MCF 10A (cell line): ENCODE measurements at regions not wholly inside any gene's neighbourhood (a gene's known extent, or its start where the extent isn't known, plus 50 kb on each side); places are given as distances from the start of the nearest gene placed in this dataset.

Experiments
- BruUV-seq: library from RNA; stranded (reverse); fragments of 400-500 nt; replicated peaks from 2 replicates; lab custom pipeline; 2021; lab: Mats Ljungman, UMichigan
- CTCF ChIA-PET: fragments of 300-600 bp; sonication (Branson Sonifier 250); formaldehyde crosslinking; extraction: SDS; loops from one replicate; lab custom pipeline; 2021; ENCODE audit warnings: antibody characterized with exemption, inconsistent platforms; lab: Yijun Ruan, JAX
- POLR2A ChIA-PET: fragments of 300-600, 350-650 bp; sonication (Branson Sonifier 250); formaldehyde crosslinking; extraction: SDS; loops from one replicate; lab custom pipeline; 2020; ENCODE audit warnings: antibody characterized with exemption, inconsistent platforms; lab: Yijun Ruan, JAX
- DNase-seq: peaks from one replicate; pipeline ENCODE4 v3.0.0-alpha.2; 2018; ENCODE audit not compliant: unreplicated experiment
- H3K27ac Mint-ChIP-seq: one replicate; pipeline ENCODE4 v1.8.0; 2022; ENCODE audit warnings: mild to moderate bottlenecking, low read depth, mixed read lengths; ENCODE audit not compliant: unreplicated experiment
- H3K27me3 Mint-ChIP-seq: one replicate; pipeline ENCODE4 v1.8.0; 2022; ENCODE audit warnings: mixed read lengths; ENCODE audit not compliant: insufficient read depth, unreplicated experiment
- H3K36me3 Mint-ChIP-seq: one replicate; pipeline ENCODE4 v1.8.0; 2022; ENCODE audit warnings: mild to moderate bottlenecking, moderate library complexity, mixed read lengths; ENCODE audit not compliant: insufficient read depth, unreplicated experiment
- H3K4me1 Mint-ChIP-seq: one replicate; pipeline ENCODE4 v1.8.0; 2022; ENCODE audit warnings: mixed read lengths; ENCODE audit not compliant: insufficient read depth, unreplicated experiment
- H3K4me3 Mint-ChIP-seq: one replicate; pipeline ENCODE4 v1.8.0; 2022; ENCODE audit warnings: mild to moderate bottlenecking, moderate library complexity, mixed read lengths; ENCODE audit not compliant: unreplicated experiment
- H3K9me3 Mint-ChIP-seq: one replicate; pipeline ENCODE4 v1.8.0; 2022; ENCODE audit warnings: mixed read lengths; ENCODE audit not compliant: unreplicated experiment
- CTCF ChIP-seq: fragments of 200-600 bp; IDR thresholded peaks from one replicate; pipeline ENCODE4 v1.8.0; 2022; ENCODE audit warnings: antibody characterized with exemption, mild to moderate bottlenecking; ENCODE audit not compliant: unreplicated experiment
- intact Hi-C: fragments of 100-400 bp; cut with micrococcal nuclease; formaldehyde crosslinking; loops from 2 replicates; pipeline ENCODE4 v1.14.1; 2022

- DNase-seq, result peak; percentile 41
- intact Hi-C loops, result no loop called here
- H3K4me1 Mint-ChIP-seq, result peaks cover 25% of the 10 kb centered on the region
- no peak overlapping the region for H3K27ac Mint-ChIP-seq
- peaks cover 6% of the 10 kb centered on the region for H3K9me3 Mint-ChIP-seq
- no peak overlapping the region for H3K4me3 Mint-ChIP-seq
- H3K36me3 Mint-ChIP-seq, result no peaks in the 10 kb centered on the region
- ChIA-PET CTCF (interaction anchor here (0.8 to 0.9 kb wide), 2 partner anchors 249 to 253 kb away, joined by 3 to 5 read pairs; no protein-coding TSS in a partner anchor), POLR2A (no interaction called here)
- H3K27me3 Mint-ChIP-seq, result no peaks in the 10 kb centered on the region
- no TSS peak for BruUV-seq
- TF ChIP-seq CTCF, result peak; percentile 8
These were observed 55.5 kb upstream of the FST start for GRCh38 chr5:53424686-53425615.

GRCh38 chr5:53425687-53426511 lies 54.5 kb upstream of the FST start:
- no peak for TF ChIP-seq CTCF
- Mint-ChIP-seq H3K27me3 (no peaks in the 10 kb centered on the region), H3K27ac (no peak overlapping the region), H3K4me3 (no peak overlapping the region), H3K4me1 (peaks cover 25% of the 10 kb centered on the region), H3K36me3 (no peaks in the 10 kb centered on the region), H3K9me3 (peaks cover 6% of the 10 kb centered on the region)
- ChIA-PET CTCF (interaction anchor here (0.5 to 1.2 kb wide), 5 partner anchors 23 to 254 kb away, joined by 3 to 5 read pairs (median 4); no protein-coding TSS in a partner anchor), POLR2A (interaction anchor here (1.0 kb wide), 1 partner anchor 106 kb away, joined by 3 read pairs; no protein-coding TSS in a partner anchor)
- intact Hi-C loops, result no loop called here
- DNase-seq, result peak; percentile 31
- no TSS peak for BruUV-seq

- no peak overlapping the region for H3K27ac Mint-ChIP-seq
- no peaks in the 10 kb centered on the region for H3K36me3 Mint-ChIP-seq
- TF ChIP-seq CTCF, result no peak
- CTCF ChIA-PET, result interaction anchor here (0.9 to 1.2 kb wide), 2 partner anchors 56 to 125 kb away, joined by 3 read pairs; no protein-coding TSS in a partner anchor
- H3K27me3 Mint-ChIP-seq, result no peaks in the 10 kb centered on the region
- H3K9me3 Mint-ChIP-seq, result peaks cover 6% of the 10 kb centered on the region
- POLR2A ChIA-PET, result interaction anchor here (1.0 kb wide), 1 partner anchor 106 kb away, joined by 3 read pairs; no protein-coding TSS in a partner anchor
- peaks cover 25% of the 10 kb centered on the region for H3K4me1 Mint-ChIP-seq
- BruUV-seq, result no TSS peak
- DNase-seq, result no peak
- H3K4me3 Mint-ChIP-seq, result no peak overlapping the region
- intact Hi-C loops, result no loop called here
These were observed 54.0 kb upstream of the FST start for GRCh38 chr5:53426512-53426830.
